B cell (primary cell): ENCODE measurements at regions not wholly inside any gene's neighbourhood (a gene's known extent, or its start where the extent isn't known, plus 50 kb on each side); places are given as distances from the start of the nearest gene placed in this dataset.

Experiments
- ATAC-seq: fragments of 200-7000 bp; cut with Tn5 transposase; one replicate; pipeline ENCODE4 v1.10.0; 2021; ENCODE audit warnings: low read depth, mild to moderate bottlenecking, moderate number of reproducible peaks, moderate library complexity
- CTCF ChIA-PET: fragments of 350-600 bp; sonication (Branson Sonifier 250); formaldehyde crosslinking; loops from one replicate; lab custom pipeline; 2021; ENCODE audit warnings: antibody characterized with exemption, inconsistent platforms; lab: Charles Lee
- POLR2A ChIA-PET: fragments of 350-600 bp; sonication (Branson Sonifier 250); formaldehyde crosslinking; loops from one replicate; lab custom pipeline; 2021; ENCODE audit warnings: antibody characterized with exemption; lab: Charles Lee
- DNase-seq: peaks from one replicate; pipeline ENCODE4 v3.0.0; 2013
- H2AFZ ChIP-seq: 2 replicates; pipeline ENCODE4 v1.6.1; 2012; ENCODE audit warnings: mild to moderate bottlenecking, low read depth, low read length; ENCODE audit not compliant: insufficient read depth, poor library complexity, severe bottlenecking
- H3K27ac ChIP-seq, 2 donors: 1 replicate in 1 of 2; 2 replicates in 1 of 2; pipeline ENCODE4 v1.5.1; 2012 to 2013; ENCODE audit warnings: low read length in 2 of 2, mild to moderate bottlenecking in 2 of 2, moderate library complexity in 1 of 2
- H3K27me3 ChIP-seq, 4 experiments: fragments of 200-600 bp in 1 of 4; sonication (generic) in 1 of 4; replicated peaks in 1 of 4; 1 replicate in 2 of 4; 2 replicates in 2 of 4; pipeline versions ENCODE4 v1.6.1 to v1.7.0; 2013 to 2016; ENCODE audit warnings: low read length in 3 of 4, mild to moderate bottlenecking in 2 of 4, mixed read lengths in 1 of 4, moderate library complexity in 1 of 4; ENCODE audit not compliant: insufficient read depth in 4 of 4, control insufficient read depth in 3 of 4; ENCODE audit errors: control extremely low read depth in 1 of 4
- H3K36me3 ChIP-seq, 2 experiments: replicated peaks in 1 of 2; 1 replicate in 1 of 2; 2 replicates in 1 of 2; pipeline versions ENCODE4 v1.6.1 to v1.7.1; 2013; ENCODE audit warnings: low read length in 1 of 2; ENCODE audit not compliant: insufficient read depth in 2 of 2, control insufficient read depth in 1 of 2; ENCODE audit errors: control extremely low read depth in 1 of 2, extremely low read depth in 1 of 2
- H3K4me1 ChIP-seq, 2 donors: fragments of 200-600 bp in 1 of 2; sonication (generic) in 1 of 2; 1 replicate in 1 of 2; 2 replicates in 1 of 2; pipeline versions ENCODE4 v1.5.1 to v1.6.1; 2013 to 2017; ENCODE audit warnings: low read length in 2 of 2; ENCODE audit not compliant: control insufficient read depth in 2 of 2, insufficient read depth in 2 of 2
- H3K4me2 ChIP-seq: replicated peaks from 2 replicates; pipeline ENCODE3; 2012; ENCODE audit warnings: mild to moderate bottlenecking, low read depth, low read length; ENCODE audit not compliant: poor library complexity, severe bottlenecking
- H3K4me3 ChIP-seq, 5 experiments: fragments of 200-600 bp in 1 of 5; sonication (generic) in 1 of 5; 1 replicate in 3 of 5; 2 replicates in 2 of 5; pipeline versions ENCODE4 v1.5.1 to v1.7.0; 2011 to 2016; ENCODE audit warnings: low read length in 4 of 5, mild to moderate bottlenecking in 4 of 5, low read depth in 2 of 5, control low read depth in 1 of 5, moderate library complexity in 1 of 5; ENCODE audit not compliant: insufficient read depth in 1 of 5; ENCODE audit errors: control extremely low read depth in 1 of 5, extremely low read depth in 1 of 5
- H3K79me2 ChIP-seq: fragments of 200-600 bp; sonication (generic); one replicate; pipeline ENCODE4 v1.6.0; 2016; ENCODE audit warnings: low read length; ENCODE audit not compliant: control insufficient read depth, insufficient read depth
- H3K9ac ChIP-seq: fragments of 200-600 bp; sonication (generic); 2 replicates; pipeline ENCODE4 v1.6.1; 2017; ENCODE audit warnings: mild to moderate bottlenecking, low read length, moderate library complexity
- H3K9me3 ChIP-seq, 3 donors: one replicate each; pipeline versions ENCODE4 v1.6.1 to v1.7.1; 2013; ENCODE audit warnings: low read length in 2 of 3; ENCODE audit not compliant: control insufficient read depth in 2 of 3, insufficient read depth in 1 of 3; ENCODE audit errors: control extremely low read depth in 1 of 3
- H4K20me1 ChIP-seq: 2 replicates; pipeline ENCODE4 v1.6.0; 2012; ENCODE audit warnings: mild to moderate bottlenecking, low read length; ENCODE audit not compliant: insufficient read depth, control insufficient read depth, poor library complexity, severe bottlenecking
- H3K27ac Mint-ChIP-seq: one replicate; pipeline ENCODE4 v1.8.0; 2021; ENCODE audit warnings: mixed read lengths
- H3K27me3 Mint-ChIP-seq: one replicate; pipeline ENCODE4 v1.8.0; 2021; ENCODE audit warnings: mixed read lengths
- H3K4me1 Mint-ChIP-seq: one replicate; pipeline ENCODE4 v1.8.0; 2021; ENCODE audit warnings: mixed read lengths
- H3K4me3 Mint-ChIP-seq: one replicate; pipeline ENCODE4 v1.8.0; 2021; ENCODE audit warnings: mixed read lengths
- H3K9me3 Mint-ChIP-seq: one replicate; pipeline ENCODE4 v1.8.0; 2022; ENCODE audit warnings: mixed read lengths; ENCODE audit not compliant: insufficient read depth
- CTCF ChIP-seq: fragments of 200-600 bp; IDR thresholded peaks from one replicate; pipeline ENCODE4 v1.8.0; 2022; ENCODE audit warnings: antibody characterized with exemption, mild to moderate bottlenecking
- EZH2 ChIP-seq: IDR thresholded peaks from 2 replicates; pipeline ENCODE4 v1.6.1; 2012; ENCODE audit warnings: borderline replicate concordance, low read depth, mild to moderate bottlenecking, moderate library complexity, low read length; ENCODE audit not compliant: insufficient read depth, poor library complexity, severe bottlenecking
- WGBS: methylation state at CpG from one replicate; pipeline ENCODE4 v1.1.5; 2013; ENCODE audit warnings: missing lambda C conversion rate; ENCODE audit not compliant: insufficient coverage; 5-methylcytosine and 5-hydroxymethylcytosine counted together
- intact Hi-C: fragments of 100-400 bp; cut with micrococcal nuclease; formaldehyde crosslinking; loops from one replicate; pipeline ENCODE4 v1.10.0; 2022

GRCh38 chr18:75782204-75782603 is 354.7 kb upstream of the SMIM21 start:
- intact Hi-C loops = no loop called here
- Histone ChIP-seq H3K36me3 (no peaks in the 10 kb centered on the region), H3K9ac (no peak overlapping the region), H3K27ac (no peak overlapping the region), H3K79me2 (no peaks in the 10 kb centered on the region), H3K27me3 (no peaks in the 10 kb centered on the region), H4K20me1 (no peaks in the 10 kb centered on the region), H3K4me3 (no peak overlapping the region), H2AFZ (no peak overlapping the region), H3K4me1 (no peaks in the 10 kb centered on the region), H3K9me3 (peaks cover 0 to 10% (median 0%) of the 10 kb centered on the region in 3 donors), H3K4me2 (no peak overlapping the region)
- Mint-ChIP-seq H3K4me1 (no peaks in the 10 kb centered on the region), H3K9me3 (no peaks in the 10 kb centered on the region), H3K27me3 (no peaks in the 10 kb centered on the region), H3K4me3 (no peak overlapping the region), H3K27ac (no peak overlapping the region)
- ChIA-PET POLR2A (no interaction called here), CTCF (no interaction called here)
- ATAC-seq (no peak), DNase-seq (no peak)
- TF ChIP-seq CTCF (no peak), EZH2 (no peak)
- WGBS = no CpG with 5 or more reads among the region's 4 CpGs

- DNase-seq (no peak), ATAC-seq (no peak)
- intact Hi-C loops = no loop called here
- ChIA-PET POLR2A (no interaction called here), CTCF (no interaction called here)
- no peak overlapping the region for H3K9ac ChIP-seq
- no peaks in the 10 kb centered on the region for H4K20me1 ChIP-seq
- no peak overlapping the region for H3K27ac ChIP-seq
- H3K79me2 ChIP-seq = no peaks in the 10 kb centered on the region
- TF ChIP-seq EZH2 (no peak), CTCF (no peak)
- H3K9me3 Mint-ChIP-seq = no peaks in the 10 kb centered on the region
- no peaks in the 10 kb centered on the region for H3K4me1 ChIP-seq
- H2AFZ ChIP-seq = no peak overlapping the region
- no peaks in the 10 kb centered on the region for H3K4me1 Mint-ChIP-seq
- no peak overlapping the region for H3K4me3 Mint-ChIP-seq
- H3K4me2 ChIP-seq = no peak overlapping the region
- no peak overlapping the region for H3K27ac Mint-ChIP-seq
- no peak overlapping the region for H3K4me3 ChIP-seq
- no peaks in the 10 kb centered on the region for H3K36me3 ChIP-seq
- H3K9me3 ChIP-seq = peaks cover 0 to 10% (median 0%) of the 10 kb centered on the region in 3 donors
- WGBS = 92% methylated on average over 2 of the region's 3 CpGs
- no peaks in the 10 kb centered on the region for H3K27me3 Mint-ChIP-seq
- H3K27me3 ChIP-seq = no peaks in the 10 kb centered on the region
Observed at GRCh38 chr18:75779910-75780309, 352.4 kb upstream of the SMIM21 start.
